Endothelial cell of umbilical vein (primary cell): ENCODE measurements at regions not wholly inside any gene's neighbourhood (a gene's known extent, or its start where the extent isn't known, plus 50 kb on each side); places are given as distances from the start of the nearest gene placed in this dataset.

Experiments
- BruUV-seq: library from RNA; stranded (reverse); fragments of 400-500 nt; replicated peaks from 2 replicates; lab custom pipeline; 2021; lab: Mats Ljungman, UMichigan
- CTCF ChIA-PET: fragments of 300-600, 350-600 bp; sonication (Branson Sonifier 250); formaldehyde crosslinking; loops from one replicate; lab custom pipeline; 2021; ENCODE audit warnings: antibody characterized with exemption, inconsistent platforms; lab: Charles Lee
- POLR2A ChIA-PET: fragments of 300-600, 350-600 bp; sonication (Branson Sonifier 250); formaldehyde crosslinking; loops from one replicate; lab custom pipeline; 2021; ENCODE audit warnings: antibody characterized with exemption, inconsistent platforms; lab: Charles Lee
- DNase-seq: peaks from one replicate; pipeline ENCODE4 v3.0.0-alpha.2; 2011; ENCODE audit warnings: low read depth, low spot score
- FAIRE-seq: peaks from 2 replicates; lab custom pipeline; 2011; peaks lifted over from hg19 to GRCh38; lab: Jason Lieb, UNC
- H2AFZ ChIP-seq: 2 replicates; pipeline ENCODE4 v1.6.0; 2012; ENCODE audit warnings: low read depth, low read length, control low read depth, inconsistent platforms
- H3K27ac ChIP-seq: 2 replicates; pipeline ENCODE4 v1.5.1; 2011; ENCODE audit warnings: low read depth, mild to moderate bottlenecking, control low read depth, low read length, moderate library complexity; ENCODE audit not compliant: insufficient read depth
- H3K27me3 ChIP-seq, 2 experiments: 2 replicates each; pipeline versions ENCODE4 v1.6.0 to v1.6.1; 2011; ENCODE audit warnings: low read length in 2 of 2, mixed read lengths in 1 of 2; ENCODE audit not compliant: control insufficient read depth in 2 of 2, insufficient read depth in 2 of 2
- H3K36me3 ChIP-seq, 2 experiments: 2 replicates in 1 of 2; 3 replicates in 1 of 2; pipeline ENCODE4 v1.5.1; 2011; ENCODE audit warnings: low read length in 2 of 2, mild to moderate bottlenecking in 1 of 2, moderate library complexity in 1 of 2; ENCODE audit not compliant: control insufficient read depth in 2 of 2, insufficient read depth in 2 of 2; ENCODE audit errors: extremely low read depth in 1 of 2
- H3K4me1 ChIP-seq: 3 replicates; pipeline ENCODE4 v1.5.1; 2011; ENCODE audit warnings: mild to moderate bottlenecking, low read length; ENCODE audit not compliant: control insufficient read depth, insufficient read depth; ENCODE audit errors: extremely low read depth
- H3K4me2 ChIP-seq: 2 replicates; pipeline ENCODE4 v1.6.1; 2011; ENCODE audit warnings: low read length, control low read depth, mixed read lengths; ENCODE audit not compliant: insufficient read depth
- H3K4me3 ChIP-seq, 3 experiments: fragments of 200-600 bp in 1 of 3; sonication (generic), shearing (Covaris generic) in 1 of 3; replicated peaks in 1 of 3; 2 replicates each; pipeline ENCODE4 v1.5.1; 2011 to 2016; ENCODE audit warnings: control low read depth in 3 of 3, low read length in 3 of 3, mild to moderate bottlenecking in 2 of 3, inconsistent platforms in 1 of 3, low read depth in 1 of 3, moderate library complexity in 1 of 3; ENCODE audit not compliant: insufficient read depth in 1 of 3
- H3K79me2 ChIP-seq: 2 replicates; pipeline ENCODE4 v1.6.0; 2012; ENCODE audit warnings: low read length, inconsistent platforms; ENCODE audit not compliant: control insufficient read depth, insufficient read depth
- H3K9ac ChIP-seq: replicated peaks from 2 replicates; pipeline ENCODE3; 2011; ENCODE audit warnings: low read length, control low read depth; ENCODE audit not compliant: insufficient read depth; ENCODE audit errors: extremely low read depth
- H3K9me1 ChIP-seq: replicated peaks from 3 replicates; pipeline ENCODE4 v1.6.0; 2011; ENCODE audit warnings: mild to moderate bottlenecking, low read length; ENCODE audit not compliant: control insufficient read depth, insufficient read depth; ENCODE audit errors: extremely low read depth
- H3K9me3 ChIP-seq: replicated peaks from 2 replicates; pipeline ENCODE4 v1.5.1; 2012; ENCODE audit warnings: low read length, inconsistent platforms; ENCODE audit not compliant: control insufficient read depth, insufficient read depth
- H4K20me1 ChIP-seq: replicated peaks from 2 replicates; pipeline ENCODE3; 2011; ENCODE audit warnings: mild to moderate bottlenecking, low read length; ENCODE audit not compliant: control insufficient read depth, insufficient read depth; ENCODE audit errors: extremely low read depth
- EZH2 ChIP-seq: IDR thresholded peaks from 2 replicates; pipeline ENCODE4 v1.6.1; 2012; ENCODE audit warnings: borderline replicate concordance, low read depth, mild to moderate bottlenecking, moderate library complexity, low read length, inconsistent platforms; ENCODE audit not compliant: severe bottlenecking
- FOS ChIP-seq: IDR thresholded peaks from 2 replicates; pipeline ENCODE4 v1.6.1; 2011; ENCODE audit warnings: mild to moderate bottlenecking, low read length, moderate library complexity, borderline replicate concordance; ENCODE audit not compliant: insufficient read depth
- GATA2 ChIP-seq: IDR thresholded peaks from 2 replicates; pipeline ENCODE4 v1.7.0; 2011; ENCODE audit warnings: low read depth, mild to moderate bottlenecking, moderate library complexity, mixed read lengths, low read length; ENCODE audit not compliant: insufficient read length, insufficient read depth
- JUN ChIP-seq: IDR thresholded peaks from 2 replicates; pipeline ENCODE4 v1.6.1; 2011; ENCODE audit warnings: borderline replicate concordance, low read depth; ENCODE audit not compliant: insufficient read length, insufficient read depth
- MYC ChIP-seq: IDR thresholded peaks from one replicate; pipeline ENCODE4 v1.6.1; 2011; ENCODE audit warnings: mild to moderate bottlenecking, low read depth, low read length
- POLR2A ChIP-seq: IDR thresholded peaks from 2 replicates; pipeline ENCODE4 v1.6.1; 2012; ENCODE audit warnings: low read depth, mild to moderate bottlenecking, control low read depth, low read length
- POLR2AphosphoS5 ChIP-seq: IDR thresholded peaks from 2 replicates; pipeline ENCODE4 v1.6.1; 2012; ENCODE audit warnings: low read depth, mild to moderate bottlenecking, control low read depth, low read length, moderate library complexity; ENCODE audit not compliant: insufficient read depth
- dilution Hi-C: fragments of 300-500 bp; cut with MboI; formaldehyde crosslinking; loops from one replicate; pipeline ENCODE4 v1.15.0; 2019; ENCODE audit warnings: low sequenced_read_pairs; ENCODE audit not compliant: extremely low pct_ligation_motif_present
- intact Hi-C: fragments of 100-400 bp; cut with micrococcal nuclease; formaldehyde crosslinking; loops from one replicate; pipeline ENCODE4 v1.10.0; 2022
- TF ChIP-seq, protein P1 (sequence below), 2 donors: IDR thresholded peaks; 1 replicate in 1 of 2; 2 replicates in 1 of 2; pipeline ENCODE4 v1.5.1; 2011; ENCODE audit warnings: low read length in 2 of 2, mild to moderate bottlenecking in 2 of 2, moderate library complexity in 2 of 2, control low read depth in 1 of 2, inconsistent platforms in 1 of 2, low read depth in 1 of 2; ENCODE audit not compliant: insufficient read depth in 1 of 2; ENCODE audit errors: extremely low read depth in 1 of 2
- TF ChIP-seq, protein P2 (sequence below): IDR thresholded peaks from 2 replicates; pipeline ENCODE4 v1.6.1; 2011; ENCODE audit not compliant: insufficient read depth, insufficient read length

DNA sequence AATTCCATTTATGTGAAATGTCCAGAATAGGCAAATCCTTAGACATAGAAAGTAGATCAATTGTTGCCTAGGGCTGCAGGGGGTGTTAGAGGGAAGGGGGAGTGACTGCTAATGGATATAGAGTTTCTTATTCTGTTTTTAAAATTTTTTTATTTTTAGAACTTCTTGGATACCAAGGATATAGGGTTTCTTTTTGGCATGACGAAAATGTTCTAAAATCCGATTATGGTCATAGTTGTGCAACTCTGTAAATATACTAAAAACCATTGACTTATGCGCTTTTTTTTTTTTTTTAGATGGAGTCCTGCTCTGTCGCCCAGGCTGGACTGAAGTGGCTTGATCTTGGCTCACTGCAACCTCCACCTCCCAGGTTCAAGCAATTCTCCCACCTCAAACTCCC lies 125.2 kb upstream of the USP9X start:
- Histone ChIP-seq H3K9me3 (no peaks in the 10 kb centered on the region), H3K36me3 (no peaks in the 10 kb centered on the region), H3K9me1 (no peaks in the 10 kb centered on the region), H2AFZ (no peak overlapping the region), H3K4me3 (no peak overlapping the region), H3K9ac (no peak overlapping the region), H3K79me2 (no peaks in the 10 kb centered on the region), H3K27ac (no peak overlapping the region), H3K4me1 (no peaks in the 10 kb centered on the region), H3K4me2 (no peak overlapping the region), H4K20me1 (no peaks in the 10 kb centered on the region), H3K27me3 (no peaks in the 10 kb centered on the region)
- BruUV-seq = no TSS peak
- TF ChIP-seq, protein P1, sequence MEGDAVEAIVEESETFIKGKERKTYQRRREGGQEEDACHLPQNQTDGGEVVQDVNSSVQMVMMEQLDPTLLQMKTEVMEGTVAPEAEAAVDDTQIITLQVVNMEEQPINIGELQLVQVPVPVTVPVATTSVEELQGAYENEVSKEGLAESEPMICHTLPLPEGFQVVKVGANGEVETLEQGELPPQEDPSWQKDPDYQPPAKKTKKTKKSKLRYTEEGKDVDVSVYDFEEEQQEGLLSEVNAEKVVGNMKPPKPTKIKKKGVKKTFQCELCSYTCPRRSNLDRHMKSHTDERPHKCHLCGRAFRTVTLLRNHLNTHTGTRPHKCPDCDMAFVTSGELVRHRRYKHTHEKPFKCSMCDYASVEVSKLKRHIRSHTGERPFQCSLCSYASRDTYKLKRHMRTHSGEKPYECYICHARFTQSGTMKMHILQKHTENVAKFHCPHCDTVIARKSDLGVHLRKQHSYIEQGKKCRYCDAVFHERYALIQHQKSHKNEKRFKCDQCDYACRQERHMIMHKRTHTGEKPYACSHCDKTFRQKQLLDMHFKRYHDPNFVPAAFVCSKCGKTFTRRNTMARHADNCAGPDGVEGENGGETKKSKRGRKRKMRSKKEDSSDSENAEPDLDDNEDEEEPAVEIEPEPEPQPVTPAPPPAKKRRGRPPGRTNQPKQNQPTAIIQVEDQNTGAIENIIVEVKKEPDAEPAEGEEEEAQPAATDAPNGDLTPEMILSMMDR (IDR thresholded peaks at IDR 0.05; ENCODE audit: extremely low read depth in 1 of 2, insufficient read depth in 1 of 2, low read depth in 1 of 2, low read length in 2 of 2) = no peak
- TF ChIP-seq JUN (no peak), MYC (no peak), FOS (no peak), GATA2 (no peak), EZH2 (no peak), POLR2A (no peak), POLR2AphosphoS5 (no peak)
- TF ChIP-seq, protein P2, sequence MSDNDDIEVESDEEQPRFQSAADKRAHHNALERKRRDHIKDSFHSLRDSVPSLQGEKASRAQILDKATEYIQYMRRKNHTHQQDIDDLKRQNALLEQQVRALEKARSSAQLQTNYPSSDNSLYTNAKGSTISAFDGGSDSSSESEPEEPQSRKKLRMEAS = no peak
- DNase-seq = no peak
- POLR2A ChIA-PET = no interaction called here
- dilution Hi-C loops (no loop called here), intact Hi-C loops (no loop called here)
- no peak for FAIRE-seq
- CTCF ChIA-PET = no interaction called here
